Hematopoietic multipotent progenitor cell treated with erythropoietin and hydrocortisone succinate and interleukin-3 and kit ligand, for 6 days (in vitro differentiated cells): ENCODE measurements at regions not wholly inside any gene's neighbourhood (a gene's known extent, or its start where the extent isn't known, plus 50 kb on each side); places are given as distances from the start of the nearest gene placed in this dataset.
"Not testable (repeated sequence)": the region's sequence is repeated elsewhere in the genome, so short reads cannot be mapped to it uniquely, and the experiment has no call there.

ENCODE experiments used
- DNase-seq: peaks from one replicate; pipeline ENCODE4 v3.0.0-alpha.2; 2015

DNA sequence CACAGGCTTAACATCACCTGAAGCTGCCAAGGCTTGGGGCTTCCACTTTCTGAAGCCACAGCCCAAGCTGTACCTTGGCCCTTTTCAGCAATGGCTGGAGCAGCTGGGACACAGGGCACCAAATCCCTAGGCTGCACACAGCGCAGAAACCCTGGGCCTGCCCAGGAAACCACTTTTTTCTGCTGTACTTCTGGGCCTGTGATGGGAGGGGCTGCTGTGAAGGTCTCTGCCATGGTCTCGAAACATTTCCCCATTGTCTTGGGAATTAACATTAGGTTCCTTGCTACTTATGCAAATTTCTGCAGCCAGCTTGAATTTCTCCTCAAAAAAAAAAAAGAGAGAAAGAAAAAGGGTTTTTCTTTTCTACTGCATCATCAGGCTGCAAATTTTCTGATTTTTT, 219.1 kb downstream of the RPL10L start:
- no peak for DNase-seq

DNA sequence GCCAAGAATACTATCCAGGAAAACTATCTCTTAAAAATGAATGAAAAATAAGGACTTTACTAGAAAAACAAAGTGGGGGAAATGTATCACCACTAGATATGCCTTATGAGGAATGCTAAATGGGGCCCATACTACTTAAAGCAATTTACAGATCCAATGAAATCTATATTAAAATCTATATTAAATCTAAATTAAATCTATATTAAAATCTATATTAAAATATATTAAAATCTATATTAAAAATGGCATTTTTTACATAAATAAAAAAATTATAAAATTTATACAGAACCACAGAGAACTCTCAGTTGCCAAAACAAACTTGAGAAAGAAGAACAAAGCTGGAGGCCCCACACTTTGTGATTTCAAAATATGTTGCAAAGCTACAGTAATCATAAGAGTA, 234.5 kb downstream of the RPL10L start:
- no peak for DNase-seq

DNA sequence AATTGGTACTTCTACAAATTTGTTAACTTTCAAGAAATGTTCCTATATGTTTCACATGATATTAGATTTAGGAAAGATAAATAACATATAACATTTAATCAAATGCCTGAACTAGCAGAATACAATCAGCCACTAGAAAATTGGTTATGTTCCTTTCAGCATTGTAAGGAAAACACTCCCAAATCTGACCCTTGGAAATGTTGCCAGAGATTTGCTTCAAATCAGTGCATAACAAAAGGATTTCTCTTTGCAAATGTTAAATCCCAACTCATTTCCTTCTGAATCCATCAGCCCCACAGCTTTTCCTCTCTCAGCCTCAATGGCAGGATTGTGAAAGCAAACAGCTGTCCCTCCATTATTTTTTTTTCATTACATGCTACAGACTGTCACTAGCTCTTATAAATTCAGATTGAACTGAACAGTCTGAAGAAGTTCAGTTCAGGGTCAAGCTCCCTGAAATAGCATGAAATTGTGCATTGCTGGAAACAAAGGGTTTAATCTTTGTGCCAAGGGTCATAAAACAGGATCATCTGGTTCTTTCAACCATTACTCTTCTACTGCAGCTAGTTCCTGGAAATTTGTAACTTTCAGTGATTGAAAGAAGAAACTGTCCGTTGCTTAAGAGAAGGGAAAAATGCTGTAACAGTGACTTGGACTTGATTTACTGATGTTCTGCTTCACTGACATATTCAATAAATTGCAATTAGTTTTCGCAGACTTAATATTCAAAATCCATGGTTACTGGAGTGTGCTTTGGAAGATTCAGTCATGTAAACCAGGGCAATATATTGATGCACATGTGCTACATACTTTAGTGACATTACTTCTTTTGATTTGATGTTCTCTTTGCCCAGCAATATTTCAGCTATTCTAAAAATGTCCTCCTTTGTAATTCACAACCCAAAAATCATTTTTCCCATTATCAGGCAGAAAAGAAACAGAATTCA, 246.4 kb downstream of the RPL10L start:
- no peak for DNase-seq

DNA sequence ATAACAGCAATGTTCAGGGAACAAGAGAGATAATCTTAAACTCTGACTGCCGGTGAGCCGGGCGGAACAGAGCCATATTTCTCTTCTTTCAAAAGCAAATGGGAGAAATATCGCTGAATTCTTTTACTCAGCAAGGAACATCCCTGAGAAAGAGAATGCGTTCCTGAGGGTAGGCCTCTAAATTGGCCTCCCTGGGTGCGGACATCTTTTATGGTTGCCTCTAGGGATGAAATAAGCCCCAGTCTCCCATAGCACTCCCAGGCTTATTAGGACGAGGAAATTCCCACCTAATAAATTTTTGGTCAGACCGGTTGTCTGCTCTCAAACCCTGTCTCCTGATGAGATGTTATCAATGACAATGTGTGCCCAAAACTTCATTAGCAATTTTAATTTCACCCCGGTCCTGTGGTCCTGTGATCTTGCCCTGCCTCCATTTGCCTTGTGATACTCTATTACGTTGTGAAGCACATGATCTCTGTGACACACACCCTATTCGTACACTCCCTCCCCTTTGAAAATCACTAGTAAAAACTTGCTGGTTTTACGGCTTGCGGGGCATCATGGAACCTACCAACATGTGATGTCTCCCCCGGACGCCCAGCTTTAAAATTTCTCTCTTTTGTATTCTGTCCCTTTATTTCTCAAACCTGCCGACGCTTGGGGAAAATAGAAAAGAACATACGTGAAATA, 249.4 kb downstream of the RPL10L start:
- DNase-seq: not testable (repeated sequence)

DNA sequence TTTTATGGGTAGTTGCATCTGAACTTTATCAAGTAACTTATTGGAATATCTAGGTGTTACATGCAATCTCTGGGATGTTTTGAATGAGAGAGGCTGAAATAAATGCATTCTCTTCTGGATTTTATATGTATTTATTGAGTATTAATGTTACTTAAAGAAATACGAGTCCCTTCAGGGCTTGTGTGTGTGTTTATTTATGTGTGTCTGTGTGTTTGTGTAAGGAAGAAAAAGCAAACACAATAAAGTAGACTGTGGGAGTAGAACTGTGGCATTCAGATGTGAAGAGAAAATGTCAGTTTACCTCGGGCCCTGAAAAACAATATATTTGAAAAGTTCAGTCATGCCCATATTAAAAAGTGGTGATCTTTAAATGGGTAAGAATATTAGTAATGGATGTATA, 250.5 kb downstream of the RPL10L start:
- no peak for DNase-seq

DNA sequence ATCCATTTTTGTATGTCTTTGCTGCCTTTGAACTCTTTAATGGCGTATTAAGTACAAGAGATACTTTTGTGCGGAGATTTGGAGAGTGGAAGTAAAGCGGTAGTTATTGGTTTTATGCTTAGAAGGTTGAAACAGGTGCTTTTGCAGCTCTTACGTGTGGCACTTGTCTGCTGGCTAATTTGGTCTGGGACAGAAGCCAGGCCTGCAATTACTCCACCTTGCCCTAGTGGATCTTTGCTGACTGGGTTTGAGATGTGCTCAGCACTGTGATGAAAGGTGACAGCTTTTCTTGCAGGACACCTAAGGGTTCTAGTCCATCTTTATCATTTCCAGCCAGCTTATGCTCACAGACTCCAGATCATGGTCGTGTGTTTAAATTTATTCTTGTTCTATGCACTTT, 252.5 kb downstream of the RPL10L start:
- DNase-seq: no peak

DNA sequence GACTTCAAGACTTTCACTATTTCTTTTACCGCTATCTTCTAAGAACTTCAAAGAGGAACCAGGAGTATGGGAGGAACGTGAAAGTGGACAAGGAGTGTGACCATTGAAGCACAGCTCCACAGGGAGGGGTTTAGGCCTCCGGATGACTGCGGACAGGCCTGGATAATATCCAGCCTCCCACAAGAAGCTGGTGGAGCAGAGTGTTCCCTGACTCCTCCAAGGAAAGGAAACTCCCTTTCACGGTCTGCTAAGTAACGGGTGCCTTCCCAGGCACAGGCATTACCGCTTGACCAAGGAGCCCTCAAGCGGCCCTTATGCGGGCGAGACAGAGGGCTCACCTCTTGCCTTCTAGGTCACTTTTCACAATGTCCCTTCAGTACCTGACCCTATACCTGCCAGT, 267.0 kb downstream of the RPL10L start:
- DNase-seq: no peak

DNA sequence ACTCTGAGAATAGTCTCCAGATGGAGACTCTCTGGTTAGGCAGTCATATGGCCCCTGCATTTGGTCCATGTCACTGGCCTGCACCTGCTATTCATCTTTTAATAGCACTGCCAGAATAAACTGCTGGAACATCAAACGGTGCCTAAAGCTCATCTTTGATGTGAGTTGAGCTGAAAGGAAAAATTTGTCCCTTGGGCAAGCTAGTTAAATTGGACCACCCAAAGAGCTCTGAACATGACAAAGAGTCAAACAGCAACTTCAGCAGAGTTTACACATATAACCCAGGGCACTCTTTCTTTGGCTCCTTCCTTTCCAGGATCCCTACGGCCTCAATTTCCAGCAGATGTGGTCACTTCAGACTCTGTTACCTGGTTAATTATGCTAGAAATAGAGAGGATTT, 269.9 kb downstream of the RPL10L start:
- DNase-seq: no peak

DNA sequence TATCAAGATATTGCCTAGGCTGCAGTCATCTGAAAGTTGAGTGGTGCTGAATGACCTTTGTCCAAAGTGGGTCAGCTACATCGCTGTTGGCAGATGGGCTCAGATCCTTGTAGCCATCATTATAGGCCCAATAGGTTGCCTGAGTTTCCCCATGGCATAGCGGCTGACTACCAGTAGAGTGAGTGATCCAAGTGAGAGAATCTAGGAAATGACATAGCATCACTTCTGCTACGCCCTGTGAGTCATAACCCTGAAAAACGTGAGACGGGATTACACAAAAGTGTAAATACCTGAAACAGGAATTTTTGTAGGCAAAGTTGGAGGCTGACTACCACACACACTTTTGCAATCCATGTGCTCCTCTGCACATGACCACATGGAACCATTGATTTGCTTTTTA, 273.3 kb downstream of the RPL10L start:
- no peak for DNase-seq

DNA sequence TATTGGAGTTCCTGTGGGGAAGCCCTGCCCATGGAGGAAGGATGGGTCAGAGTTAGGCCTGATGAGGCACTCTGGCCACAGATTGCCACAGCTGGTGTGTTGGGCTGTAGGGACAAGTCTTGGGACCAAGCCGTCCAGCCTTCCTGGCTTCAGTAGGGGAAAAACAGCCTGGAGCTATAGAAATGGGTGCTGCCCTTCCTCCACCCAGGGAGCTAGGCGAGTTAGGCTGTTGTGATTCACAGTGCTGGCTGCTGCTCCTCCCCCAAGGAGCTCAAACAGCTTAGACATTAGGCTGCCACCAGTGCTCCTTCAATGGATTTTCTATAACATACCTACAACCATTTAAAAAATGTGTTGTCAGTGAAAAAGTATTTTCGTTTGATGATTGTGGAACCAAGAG, 274.3 kb downstream of the RPL10L start:
- DNase-seq: no peak

DNA sequence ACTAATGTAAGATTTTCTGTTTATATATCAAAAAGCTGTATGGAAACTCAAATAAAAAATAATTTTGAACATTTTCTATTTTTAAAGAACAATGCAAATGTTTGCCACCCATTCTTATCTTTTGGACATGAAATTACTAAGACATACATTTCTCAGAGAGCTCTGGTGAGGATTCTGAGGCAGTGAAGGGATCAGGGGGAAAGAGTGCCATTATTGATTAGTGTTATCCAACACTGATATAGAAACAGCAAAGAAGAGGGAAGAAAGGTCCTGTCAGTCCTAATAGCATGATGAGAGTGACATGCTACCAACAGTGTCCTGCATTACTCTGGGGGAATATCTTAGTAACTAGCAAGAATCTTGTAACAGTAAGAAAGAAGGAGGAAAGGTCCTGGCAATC, 282.2 kb downstream of the RPL10L start:
- no peak for DNase-seq

DNA sequence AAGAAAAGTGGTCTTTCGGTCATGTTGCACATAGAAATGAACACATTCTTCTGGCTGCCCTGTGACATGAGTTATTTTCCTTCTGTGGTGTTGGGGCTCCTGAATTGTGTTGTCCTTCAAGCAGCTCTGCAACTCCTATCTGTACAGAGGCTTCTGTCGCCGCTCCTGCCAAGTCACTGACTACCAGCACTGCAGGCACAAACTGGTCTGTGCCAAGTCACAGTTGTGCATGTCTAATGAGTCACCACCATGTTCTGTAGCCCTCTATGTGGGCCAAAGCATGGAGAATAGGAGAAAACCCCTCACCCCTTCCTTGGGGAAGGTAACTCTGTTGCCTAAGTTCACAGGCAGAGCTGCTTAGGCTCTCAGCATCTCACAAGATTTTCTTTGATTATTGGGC, 283.3 kb downstream of the RPL10L start:
- DNase-seq: no peak

DNA sequence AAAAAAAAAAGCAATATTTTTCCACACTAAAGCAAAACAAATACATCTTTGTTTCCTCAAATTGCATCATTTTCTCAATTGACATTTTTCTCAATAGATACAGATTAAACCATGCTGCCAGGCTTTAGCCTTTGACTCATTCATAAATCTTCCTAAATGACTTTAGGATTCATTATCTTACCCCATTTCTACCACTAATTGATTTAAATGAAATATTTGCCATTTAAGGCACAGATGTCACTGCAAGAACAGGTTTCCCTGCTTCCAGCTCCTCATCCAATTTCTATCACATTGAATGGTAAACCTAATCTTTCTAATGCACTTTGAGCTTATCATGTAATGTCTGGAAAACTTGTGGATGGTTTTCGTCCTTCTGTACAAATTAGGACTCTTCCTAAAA, 298.7 kb downstream of the RPL10L start:
- DNase-seq: no peak

DNA sequence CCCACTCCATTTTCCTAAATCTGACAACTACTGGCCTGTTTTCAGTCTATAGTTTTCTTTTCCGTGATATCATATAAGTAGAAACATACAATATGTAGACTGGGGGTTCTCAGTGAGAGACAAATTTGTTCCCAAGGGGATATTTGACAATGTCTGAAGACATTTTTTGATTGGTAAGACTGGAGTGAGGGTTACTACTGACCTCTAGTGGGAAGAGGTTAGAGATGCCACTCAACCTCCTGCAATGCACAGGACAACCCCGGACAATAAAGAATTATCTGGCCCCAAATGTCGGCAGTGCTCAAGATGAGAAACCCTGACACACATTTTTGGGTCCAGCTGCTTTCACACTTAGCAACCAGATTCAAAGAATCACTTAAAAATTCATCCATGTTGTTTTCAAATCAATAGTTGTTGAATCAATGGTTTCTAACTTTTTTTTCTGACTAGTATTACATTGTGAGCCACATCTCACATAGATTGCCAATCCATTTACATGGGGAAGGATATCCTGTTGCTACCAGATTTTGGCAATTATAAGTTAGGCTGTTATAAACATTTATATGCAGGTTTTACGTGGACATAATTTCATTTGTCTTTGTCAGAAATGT, 307.1 kb downstream of the RPL10L start:
- peak; percentile 71 for DNase-seq

DNA sequence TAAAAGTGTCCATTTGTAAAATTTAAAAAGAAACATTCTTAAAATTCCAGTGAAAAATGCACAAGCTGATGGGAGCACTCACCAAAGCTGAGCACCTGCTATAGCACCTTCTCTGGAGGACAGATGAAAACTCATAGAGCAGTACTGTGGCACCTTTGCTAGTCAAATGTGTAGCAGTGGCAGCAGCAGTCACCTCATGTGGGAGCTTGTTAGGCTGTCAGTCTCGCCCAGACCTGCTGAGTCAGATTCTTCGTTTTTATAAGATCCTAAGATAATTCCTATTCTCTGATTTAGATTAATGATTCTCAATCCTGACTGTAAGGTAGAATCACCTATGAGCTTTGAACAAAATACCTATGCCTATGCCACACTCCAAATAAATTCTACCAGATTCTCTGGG, 325.8 kb downstream of the RPL10L start:
- no peak for DNase-seq

DNA sequence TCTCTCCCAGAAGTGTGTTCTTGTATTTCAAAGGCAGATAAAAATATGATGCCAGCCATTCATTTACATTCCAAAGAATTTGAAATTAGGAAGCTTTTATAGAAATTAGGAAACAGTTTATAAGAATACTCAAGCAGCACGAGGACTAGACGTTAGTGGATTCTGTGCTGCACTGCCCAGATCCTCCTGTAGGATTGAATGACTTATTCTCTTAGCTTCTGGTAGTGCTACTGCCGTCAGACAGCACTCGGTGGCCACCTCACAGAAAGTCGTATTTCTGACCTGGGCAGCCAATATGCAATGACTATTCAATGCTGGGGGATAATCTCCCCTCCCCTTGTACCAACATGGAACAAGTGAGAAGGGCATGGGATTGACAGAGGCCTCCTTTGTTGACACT, 326.4 kb downstream of the RPL10L start:
- no peak for DNase-seq

DNA sequence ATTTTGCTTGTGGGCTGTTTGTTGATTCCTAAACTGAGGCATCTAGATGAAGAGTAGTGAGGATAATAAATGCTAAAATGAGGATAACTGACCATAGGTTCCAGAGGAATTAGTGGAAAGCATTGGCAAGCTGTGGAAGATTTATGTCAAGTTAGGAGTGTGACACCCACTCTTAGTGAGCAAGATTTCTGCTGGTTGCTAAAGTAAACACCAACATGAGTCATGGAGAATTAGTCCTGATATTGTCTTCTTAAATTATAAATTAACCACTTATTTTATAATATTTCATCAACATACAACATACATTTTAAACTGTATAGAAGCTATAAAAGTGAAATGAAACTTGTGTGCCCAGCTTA, 328.2 kb downstream of the RPL10L start:
- DNase-seq: no peak

DNA sequence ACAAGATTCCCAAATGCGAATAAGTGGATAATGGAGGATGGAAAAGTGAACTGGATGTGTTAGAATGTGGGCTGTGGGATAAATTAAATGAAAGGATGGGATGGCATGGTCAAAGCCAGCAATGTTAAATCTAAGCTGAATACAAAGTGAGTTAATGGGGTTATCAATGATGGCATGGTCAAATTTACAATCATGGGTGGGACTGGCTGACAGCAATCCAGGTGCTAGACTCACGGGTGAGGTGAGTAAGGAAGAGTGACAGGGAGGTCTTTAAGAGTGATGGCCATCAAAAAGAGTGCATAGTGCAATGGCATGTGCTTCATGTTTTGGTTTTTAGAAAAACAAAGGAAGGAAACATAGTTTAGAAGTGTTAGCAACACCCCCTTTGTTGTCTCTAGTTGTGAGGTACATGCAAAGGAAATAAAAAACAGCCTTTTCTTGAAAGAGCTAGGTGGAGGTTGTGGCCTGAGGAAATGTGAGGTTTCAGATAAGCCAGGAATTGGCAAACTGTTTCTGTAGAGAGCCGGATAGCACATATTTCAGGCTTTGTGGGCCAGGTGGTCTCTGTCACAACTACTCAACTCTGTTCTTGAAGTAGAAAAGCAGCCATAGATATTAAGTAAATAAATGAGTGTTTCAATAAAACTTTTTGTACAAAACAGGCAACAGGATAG, 328.7 kb downstream of the RPL10L start:
- peak; percentile 1 for DNase-seq

DNA sequence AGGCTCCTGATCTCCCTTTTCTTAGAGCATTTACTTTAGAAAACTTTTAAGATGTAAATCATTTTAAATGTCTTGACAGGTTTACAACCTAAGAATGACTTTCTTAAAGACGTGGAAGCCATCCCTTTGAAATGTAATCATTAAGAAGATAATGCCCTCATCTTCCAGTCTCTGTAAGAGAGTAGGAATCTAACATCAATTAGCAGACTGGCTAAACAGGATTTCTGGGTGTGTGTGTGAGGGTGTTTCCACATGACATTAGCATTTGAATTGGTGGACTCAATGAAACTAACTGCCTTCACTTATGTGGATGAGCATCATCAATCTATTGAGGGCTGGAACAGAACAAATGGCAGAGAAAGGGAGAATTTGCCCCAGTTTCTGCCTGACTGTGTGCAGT, 329.5 kb downstream of the RPL10L start:
- no peak for DNase-seq

DNA sequence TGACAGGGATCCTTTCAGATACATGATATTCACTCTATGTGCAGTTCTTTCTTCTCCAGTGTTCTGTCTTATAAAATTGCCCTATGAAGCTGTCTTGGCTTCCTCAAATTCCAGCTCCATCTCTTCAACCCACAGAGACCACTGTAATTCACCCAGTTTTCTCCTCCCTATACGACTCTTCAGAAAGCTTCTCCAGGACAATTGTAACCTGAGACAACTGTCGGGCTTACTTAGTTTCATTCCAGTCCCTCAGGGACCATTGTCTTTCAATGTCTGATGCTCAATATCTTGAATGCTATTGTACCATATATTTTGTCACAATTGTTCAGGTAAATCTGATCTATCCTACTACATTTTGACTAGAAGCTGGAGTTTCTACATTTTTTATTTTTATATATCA, 345.3 kb downstream of the RPL10L start:
- no peak for DNase-seq

DNA sequence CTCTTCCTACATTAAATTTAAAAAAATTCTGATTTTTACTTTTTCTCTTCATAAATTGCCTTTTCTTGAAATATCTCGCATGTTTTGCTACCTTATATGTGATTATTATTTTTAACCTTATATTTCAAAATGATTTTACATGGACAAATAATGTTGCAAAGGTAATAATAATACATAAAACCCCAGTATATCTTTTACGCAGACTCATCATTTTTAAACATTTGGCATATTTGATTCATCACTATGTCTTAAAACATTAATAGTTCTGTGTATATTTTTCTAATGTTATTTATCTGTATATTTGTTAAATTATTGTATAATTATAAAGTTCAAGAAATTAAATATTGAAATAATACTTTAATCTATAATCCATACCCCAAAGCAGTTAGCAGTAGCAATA, 350.8 kb downstream of the RPL10L start:
- no peak for DNase-seq

DNA sequence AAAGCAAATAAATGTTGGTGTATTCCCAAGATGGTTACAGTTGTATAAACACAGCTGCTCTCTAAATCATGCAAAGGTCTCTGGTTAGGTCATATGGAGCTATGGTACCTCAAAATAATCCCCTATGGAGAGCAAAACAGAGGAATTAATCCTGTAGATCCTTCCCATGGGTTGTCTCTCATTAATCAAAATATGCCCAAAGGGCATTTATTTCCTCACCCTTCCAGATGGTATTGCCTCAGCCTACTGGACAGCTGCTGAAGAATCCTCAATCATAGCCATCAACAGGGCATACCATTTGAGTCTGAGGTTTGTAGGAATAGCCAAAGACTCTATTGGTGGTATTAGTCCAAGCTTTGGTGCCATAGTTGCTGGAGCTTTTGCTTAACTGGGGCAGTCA, 360.9 kb downstream of the RPL10L start:
- no peak for DNase-seq

DNA sequence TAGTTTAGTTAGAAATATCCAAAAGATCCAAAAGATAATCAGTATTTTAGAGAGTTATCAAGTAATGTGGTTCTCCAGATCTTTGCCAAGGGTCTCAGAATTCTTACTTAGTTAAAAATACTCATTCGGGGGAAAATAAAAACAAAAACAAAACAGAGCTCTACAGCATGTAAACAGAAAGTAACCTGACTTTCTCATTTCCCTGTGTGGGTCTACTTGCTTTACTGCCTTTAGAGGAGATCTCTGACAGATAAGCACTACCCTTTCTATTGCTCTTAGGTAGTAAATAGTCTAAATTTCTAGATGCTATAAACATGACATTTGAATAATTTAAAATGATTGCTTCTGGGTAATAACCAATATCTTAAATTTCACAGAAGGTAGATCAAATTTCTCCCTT, 371.8 kb downstream of the RPL10L start:
- no peak for DNase-seq

DNA sequence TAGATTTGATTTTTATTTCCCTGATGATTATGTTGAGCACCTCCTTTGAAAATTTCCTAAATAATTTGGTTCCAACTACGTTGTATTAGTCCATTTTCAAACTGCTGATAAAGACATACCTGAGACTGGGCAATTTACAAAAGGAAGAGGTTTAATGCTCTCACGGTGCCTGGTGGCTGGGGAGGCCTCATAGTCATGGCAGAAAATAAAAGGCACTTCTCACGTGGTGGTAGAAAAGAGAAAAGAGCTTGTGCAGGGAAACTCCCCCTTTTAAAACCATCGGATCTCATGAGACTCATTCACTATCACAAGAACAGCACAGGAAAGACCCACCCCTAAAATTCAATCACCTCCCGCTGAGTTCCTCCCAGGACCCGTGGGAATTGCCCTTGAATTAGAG, 372.3 kb downstream of the RPL10L start:
- DNase-seq: no peak
